Stimulated activated CD4-positive, alpha-beta T cell treated with anti-CD3 and anti-CD28 coated beads, Interleukin-15, amount 100 ng/mL, for 48 hours (primary cell): ENCODE measurements at regions not wholly inside any gene's neighbourhood (a gene's known extent, or its start where the extent isn't known, plus 50 kb on each side); places are given as distances from the start of the nearest gene placed in this dataset.
A peak's percentile ranks its signal among the peaks of the same experiment; 100 is the strongest.

Experiments
- DNase-seq, 2 donors: peaks; one replicate each; pipeline ENCODE4 v3.0.0-alpha.2; 2020; ENCODE audit warnings: low read depth in 2 of 2

GRCh38 chr1:221849110-221849509, 107.2 kb upstream of the DUSP10 start:
- no peak for DNase-seq

GRCh38 chr1:221847676-221848075, 105.8 kb upstream of the DUSP10 start:
- no peak for DNase-seq

DNA sequence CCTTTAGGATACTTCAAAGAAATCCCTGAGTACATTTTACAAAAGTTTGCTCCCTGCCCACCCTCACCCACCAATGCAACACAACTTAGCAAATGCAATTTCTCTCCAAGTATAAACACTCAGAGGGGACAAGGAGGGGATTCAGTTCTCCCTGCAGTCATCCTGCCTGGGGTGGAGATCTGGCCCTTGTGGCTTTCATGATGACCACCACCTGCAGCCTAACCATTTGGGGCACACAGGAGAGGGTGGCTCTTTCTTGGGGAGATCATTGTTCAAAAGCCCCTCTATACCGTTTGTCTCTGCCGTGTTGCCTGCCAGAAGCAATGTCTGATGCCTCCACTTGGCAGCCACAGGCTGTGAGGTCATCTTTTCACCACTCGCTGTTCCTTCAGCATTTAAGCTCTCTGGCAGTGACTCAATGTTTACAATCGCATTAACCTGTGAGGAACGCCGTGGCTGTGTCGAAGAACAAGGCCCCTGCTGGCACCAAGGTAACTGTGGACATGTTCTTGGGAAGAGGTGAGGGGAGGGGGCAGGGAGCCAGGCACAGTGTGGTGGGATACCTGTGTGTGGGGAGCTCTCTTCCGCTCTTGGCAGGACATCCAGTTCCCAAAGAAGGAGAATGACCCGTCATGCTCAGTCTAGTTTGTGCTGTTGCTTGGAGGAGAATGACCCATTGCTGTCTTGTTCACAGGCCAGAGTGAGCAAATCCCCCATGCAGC, 103.9 kb upstream of the DUSP10 start:
- DNase-seq: no peak

DNA sequence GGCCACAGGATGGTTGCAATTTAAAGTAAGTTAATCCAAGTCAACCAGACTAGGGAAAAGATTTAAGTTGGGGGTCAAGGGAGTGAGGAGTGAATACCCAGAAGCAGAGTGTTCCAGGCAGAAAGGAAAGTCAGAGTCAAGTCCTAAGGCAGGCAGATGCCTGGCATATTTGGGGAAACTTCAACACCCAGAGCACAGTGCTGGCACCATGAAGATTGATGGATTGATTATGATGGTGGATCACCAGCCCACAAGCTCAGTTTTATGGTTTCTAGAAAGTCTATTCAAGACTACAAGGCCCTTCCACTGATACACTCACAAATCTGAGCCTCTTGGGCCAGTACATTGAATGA, 100.1 kb upstream of the DUSP10 start:
- DNase-seq: no peak

DNA sequence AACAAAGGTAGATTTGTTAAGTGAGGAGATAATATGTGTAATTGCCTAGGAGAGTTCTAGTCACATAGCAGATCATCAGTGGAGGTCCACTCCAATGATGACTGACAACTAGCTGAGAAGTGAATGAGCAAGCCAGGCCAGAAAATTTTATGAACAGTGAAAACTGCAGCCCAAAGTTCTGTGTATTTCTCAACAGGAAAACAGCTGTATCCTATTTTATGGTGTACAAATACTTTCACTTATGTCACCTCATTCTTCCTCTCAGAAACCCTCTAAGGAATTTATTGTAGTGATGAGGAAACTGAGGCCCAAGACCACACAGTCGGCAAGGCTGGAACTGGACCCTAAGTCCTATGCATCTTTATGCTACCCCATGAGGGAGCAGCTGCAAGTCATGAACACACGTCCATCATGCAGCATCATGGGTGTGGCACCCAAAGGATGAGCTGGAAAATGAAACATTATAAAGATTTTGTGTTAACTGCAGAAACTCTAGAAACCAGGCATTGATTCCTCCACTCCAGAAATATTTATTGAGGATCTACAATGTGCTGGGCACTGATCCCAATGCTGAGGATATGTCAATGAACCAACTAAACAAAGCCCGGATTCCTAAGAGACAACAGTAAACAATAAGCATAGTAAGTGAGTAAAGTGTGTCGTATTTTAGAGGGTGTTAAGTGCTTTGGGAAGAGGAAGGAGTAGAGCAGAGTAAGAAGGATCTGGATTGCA, 99.5 kb upstream of the DUSP10 start:
- DNase-seq: no peak

- no peak for DNase-seq
Measured at GRCh38 chr1:221840511-221841243, 98.8 kb upstream of the DUSP10 start.

DNA sequence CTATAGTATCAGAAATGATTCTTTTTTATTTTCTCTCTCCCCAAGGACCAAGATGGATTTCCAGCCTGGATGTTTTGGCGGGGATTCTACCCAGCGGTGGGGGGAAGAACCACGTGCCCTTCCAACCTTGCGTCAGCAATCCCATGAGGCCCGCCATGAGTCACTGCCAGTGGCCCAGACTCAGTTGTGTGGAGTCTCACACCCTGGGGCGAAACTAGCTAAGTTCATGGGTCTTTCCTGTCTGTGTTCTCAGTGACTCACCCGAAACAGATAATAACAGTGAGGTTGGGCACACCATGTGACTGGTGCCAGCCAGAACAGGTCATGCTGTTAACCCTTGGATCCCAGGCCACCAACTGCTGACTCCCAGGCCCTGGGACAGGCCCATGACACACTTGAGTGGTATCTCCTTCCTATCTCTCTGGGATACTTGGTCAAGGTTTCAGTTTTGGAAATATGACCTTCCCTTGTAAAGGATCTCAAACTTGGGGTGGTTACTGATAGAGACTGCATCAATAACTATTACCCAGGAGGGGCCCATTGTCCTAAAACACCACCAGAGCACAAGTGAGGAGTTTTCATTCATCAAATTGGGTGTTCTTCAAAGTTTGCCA, 98.0 kb upstream of the DUSP10 start:
- DNase-seq: peak; percentile 71 to 78

DNA sequence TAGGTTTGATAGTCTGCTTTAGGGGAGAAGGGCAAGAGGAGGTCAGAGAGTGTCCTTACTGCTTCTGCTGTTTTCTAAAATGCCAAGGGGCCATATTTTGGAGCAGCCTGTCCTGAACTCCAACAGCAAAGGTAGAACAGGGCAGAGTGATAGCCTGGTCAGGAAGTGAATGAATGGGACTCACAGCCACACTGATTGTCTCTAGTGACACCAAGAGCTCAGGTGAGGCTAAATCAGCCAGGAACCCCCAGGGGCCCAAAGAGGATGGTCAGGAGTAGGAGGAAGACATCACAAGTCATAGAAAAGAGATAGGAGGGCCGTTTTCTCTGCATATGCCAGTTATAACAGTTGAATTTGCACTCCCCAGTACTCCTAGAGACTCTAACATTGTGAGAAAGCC, 97.4 kb upstream of the DUSP10 start:
- no peak for DNase-seq

- peak in 1 of 2 donors; percentile 21 for DNase-seq
Measured at GRCh38 chr1:221837896-221838295, 96.0 kb upstream of the DUSP10 start.

- DNase-seq: no peak
Measured at GRCh38 chr1:221834698-221835513, 93.0 kb upstream of the DUSP10 start.

- no peak for DNase-seq
Measured at GRCh38 chr1:221832617-221833016, 90.7 kb upstream of the DUSP10 start.

- DNase-seq: no peak
Measured at GRCh38 chr1:221832151-221832550, 90.3 kb upstream of the DUSP10 start.

GRCh38 chr1:221829327-221830015, 87.6 kb upstream of the DUSP10 start:
- DNase-seq: peak; percentile 50 to 55

DNA sequence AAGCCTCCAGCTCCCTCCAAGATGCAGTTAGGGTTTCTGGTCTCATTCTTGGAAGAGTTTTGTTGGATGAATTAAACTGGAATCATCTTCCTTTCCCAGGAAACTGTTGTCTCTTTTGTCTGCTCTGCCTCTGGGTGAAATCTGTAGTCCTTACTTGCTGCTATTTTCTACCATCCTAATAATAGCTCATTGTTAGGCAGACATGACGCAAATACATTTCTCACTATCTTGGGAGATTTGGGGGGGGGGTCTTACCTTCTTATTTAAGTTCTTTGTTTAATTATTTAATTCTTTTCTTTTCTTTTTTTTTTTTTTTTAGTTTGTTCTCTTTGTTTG, 85.4 kb upstream of the DUSP10 start:
- DNase-seq: no peak

GRCh38 chr1:221824909-221825308, 83.0 kb upstream of the DUSP10 start:
- DNase-seq: no peak

DNA sequence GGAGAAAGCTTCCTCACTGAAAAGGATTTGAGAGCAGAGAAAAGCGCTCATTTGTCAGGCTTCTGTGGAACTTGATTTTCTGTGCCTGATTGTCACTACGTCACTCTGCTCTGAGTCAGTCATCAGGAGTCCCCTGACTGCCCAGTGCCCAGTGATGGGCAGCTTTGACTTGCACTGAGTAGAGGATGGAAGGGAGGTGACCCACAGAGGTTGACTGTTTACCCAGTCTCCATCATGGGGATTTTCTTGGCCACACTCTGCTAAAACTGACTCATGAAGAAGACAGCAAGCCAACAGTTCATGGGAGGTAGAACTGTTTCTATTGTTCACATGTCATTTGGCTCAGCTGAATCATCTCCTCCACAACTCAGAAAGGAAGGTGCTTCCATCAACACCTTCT, 82.1 kb upstream of the DUSP10 start:
- no peak for DNase-seq

DNA sequence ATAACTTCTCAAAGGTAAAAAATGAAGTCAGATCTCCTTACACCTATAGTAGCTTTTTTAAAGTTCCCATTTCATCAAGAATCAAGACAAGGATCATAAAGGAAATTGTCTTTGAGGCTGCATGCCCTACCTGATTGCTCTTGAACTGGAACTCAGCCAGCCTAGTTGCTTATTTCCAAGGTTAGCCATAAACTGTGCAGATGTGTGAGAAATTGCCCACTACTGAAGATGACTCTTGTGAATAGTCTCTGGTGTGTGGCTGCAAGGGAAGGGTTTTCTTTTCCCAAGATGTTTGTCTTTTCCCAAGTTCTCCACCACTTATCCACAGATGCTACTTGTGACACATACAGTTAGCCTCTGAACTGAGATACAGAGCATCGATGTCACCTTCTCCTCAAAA, 81.7 kb upstream of the DUSP10 start:
- no peak for DNase-seq

- no peak for DNase-seq
Measured at GRCh38 chr1:221823149-221823548, 81.3 kb upstream of the DUSP10 start.

- no peak for DNase-seq
Measured at GRCh38 chr1:221822591-221822990, 80.7 kb upstream of the DUSP10 start.

DNA sequence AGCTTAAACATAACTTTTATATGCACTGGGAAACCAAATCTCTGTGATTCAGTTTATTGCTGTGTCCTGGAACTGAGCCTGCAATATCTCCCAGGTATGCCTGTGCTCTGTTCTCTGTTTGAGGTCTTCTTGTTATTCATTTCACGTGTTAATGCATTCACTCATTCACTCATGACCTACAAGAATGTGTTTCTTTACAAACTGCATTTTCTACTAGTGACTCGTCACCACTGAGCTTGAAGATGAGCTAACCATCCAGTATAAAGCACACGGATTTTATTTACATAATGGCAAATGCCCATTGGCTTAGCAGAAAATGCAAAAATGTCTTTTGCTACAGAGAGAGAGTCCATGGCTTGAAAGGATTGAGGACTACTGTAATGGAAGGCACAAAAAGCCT, 75.0 kb upstream of the DUSP10 start:
- no peak for DNase-seq

DNA sequence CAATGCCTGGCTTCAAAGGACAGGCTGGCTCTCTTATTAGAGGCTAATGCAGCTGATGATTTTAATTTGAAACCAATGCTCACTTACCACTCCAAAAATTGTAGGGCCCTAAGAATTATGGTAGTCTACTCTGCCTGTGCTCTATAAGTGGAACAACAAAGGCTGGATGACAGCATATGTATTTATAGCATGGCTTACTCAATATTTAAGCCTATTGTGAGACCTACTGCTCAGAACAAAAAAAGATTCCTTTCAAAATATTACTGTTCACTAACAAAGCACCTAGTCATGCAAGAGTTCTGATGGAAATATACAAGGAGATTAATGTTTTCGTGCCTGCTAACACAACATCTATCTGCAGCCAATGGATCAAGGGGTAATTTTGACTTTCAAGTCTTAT, 73.8 kb upstream of the DUSP10 start:
- DNase-seq: no peak
